ENCODE measurements at regions not wholly inside any gene's neighbourhood (a gene's known extent, or its start where the extent isn't known, plus 50 kb on each side); places are given as distances from the start of the nearest gene placed in this dataset.

DNA sequence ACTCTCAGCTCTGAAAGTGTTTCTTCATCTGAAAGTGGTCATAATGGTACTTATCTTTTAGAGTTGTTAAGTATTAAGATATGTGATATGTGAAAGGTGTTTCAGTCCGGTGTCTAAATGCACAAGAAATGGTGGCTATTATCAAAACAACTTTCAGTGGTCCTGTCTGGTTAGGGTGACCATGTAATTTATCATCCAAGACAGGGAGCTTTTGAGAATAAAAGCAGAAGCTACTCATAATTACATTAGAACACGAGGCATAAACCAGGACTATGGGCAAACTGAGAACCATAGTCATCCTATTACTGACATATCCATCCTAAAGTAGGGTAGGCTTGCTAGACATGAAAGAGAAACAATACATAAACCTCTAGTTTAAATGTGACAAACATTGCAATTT, 418.1 kb upstream of the SEMA6A start:
- no peaks in the 10 kb centered on the region for H3K36me3 ChIP-seq (ENCODE audit: control insufficient read depth, low read length)
- no peaks in the 10 kb centered on the region for H3K9me2 ChIP-seq (replicated peaks; ENCODE audit: control insufficient read depth, low read length)
- TF ChIP-seq, protein P1, sequence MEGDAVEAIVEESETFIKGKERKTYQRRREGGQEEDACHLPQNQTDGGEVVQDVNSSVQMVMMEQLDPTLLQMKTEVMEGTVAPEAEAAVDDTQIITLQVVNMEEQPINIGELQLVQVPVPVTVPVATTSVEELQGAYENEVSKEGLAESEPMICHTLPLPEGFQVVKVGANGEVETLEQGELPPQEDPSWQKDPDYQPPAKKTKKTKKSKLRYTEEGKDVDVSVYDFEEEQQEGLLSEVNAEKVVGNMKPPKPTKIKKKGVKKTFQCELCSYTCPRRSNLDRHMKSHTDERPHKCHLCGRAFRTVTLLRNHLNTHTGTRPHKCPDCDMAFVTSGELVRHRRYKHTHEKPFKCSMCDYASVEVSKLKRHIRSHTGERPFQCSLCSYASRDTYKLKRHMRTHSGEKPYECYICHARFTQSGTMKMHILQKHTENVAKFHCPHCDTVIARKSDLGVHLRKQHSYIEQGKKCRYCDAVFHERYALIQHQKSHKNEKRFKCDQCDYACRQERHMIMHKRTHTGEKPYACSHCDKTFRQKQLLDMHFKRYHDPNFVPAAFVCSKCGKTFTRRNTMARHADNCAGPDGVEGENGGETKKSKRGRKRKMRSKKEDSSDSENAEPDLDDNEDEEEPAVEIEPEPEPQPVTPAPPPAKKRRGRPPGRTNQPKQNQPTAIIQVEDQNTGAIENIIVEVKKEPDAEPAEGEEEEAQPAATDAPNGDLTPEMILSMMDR (IDR thresholded peaks at IDR 0.05; ENCODE audit: low read depth, low read length, poor library complexity, severe bottlenecking) = no peak
- TF ChIP-seq EZH2phosphoT487 (IDR thresholded peaks at IDR 0.05; ENCODE audit: borderline replicate concordance, low read length) = no peak
- no peaks in the 10 kb centered on the region for H3K9me3 ChIP-seq (ENCODE audit: control insufficient read depth, insufficient read depth, low read length)
- H3K79me2 ChIP-seq (ENCODE audit: control insufficient read depth, low read length) = no peaks in the 10 kb centered on the region
- no peaks in the 10 kb centered on the region for H3K4me1 ChIP-seq (ENCODE audit: control insufficient read depth, low read length)
- H3K27me3 ChIP-seq (ENCODE audit: control insufficient read depth, low read length) = no peaks in the 10 kb centered on the region
- H3K4me3 ChIP-seq (ENCODE audit: low read length) = no peak overlapping the region
- no peak overlapping the region for H3K4me2 ChIP-seq (ENCODE audit: low read length)
- H4K20me1 ChIP-seq (ENCODE audit: control insufficient read depth, insufficient read depth, low read depth, low read length) = no peaks in the 10 kb centered on the region
- H3K27ac ChIP-seq (ENCODE audit: low read depth, low read length) = no peak overlapping the region
- H3F3A ChIP-seq (ENCODE audit: control insufficient read depth, insufficient read depth) = no peaks in the 10 kb centered on the region

DNA sequence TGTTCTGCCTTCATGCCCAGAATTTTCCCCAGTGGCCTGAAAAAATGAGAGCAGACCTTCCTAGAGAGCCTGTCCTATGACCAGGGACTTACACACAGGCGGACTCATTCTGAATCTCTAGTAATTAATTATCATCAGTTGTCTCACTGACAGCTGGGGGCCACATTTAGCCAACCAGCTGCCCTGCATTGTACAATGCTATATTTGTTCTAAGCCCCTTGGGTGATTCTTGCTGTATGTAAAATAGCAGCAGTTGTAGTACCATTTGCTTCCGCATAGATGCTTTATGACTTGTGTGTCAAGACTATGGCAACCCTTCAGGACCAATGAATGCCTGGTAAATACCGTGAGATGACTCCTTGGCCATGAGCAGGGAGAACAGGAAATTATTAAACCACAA, 415.4 kb upstream of the SEMA6A start:
- H3K4me1 ChIP-seq (ENCODE audit: control insufficient read depth, low read length) = no peaks in the 10 kb centered on the region
- no peaks in the 10 kb centered on the region for H3K36me3 ChIP-seq (ENCODE audit: control insufficient read depth, low read length)
- no peak overlapping the region for H3K4me2 ChIP-seq (ENCODE audit: low read length)
- H3K27ac ChIP-seq (ENCODE audit: low read depth, low read length) = no peak overlapping the region
- H3K9me2 ChIP-seq (replicated peaks; ENCODE audit: control insufficient read depth, low read length) = no peaks in the 10 kb centered on the region
- no peaks in the 10 kb centered on the region for H3K27me3 ChIP-seq (ENCODE audit: control insufficient read depth, low read length)
- TF ChIP-seq, protein P1 (IDR thresholded peaks at IDR 0.05; ENCODE audit: low read depth, low read length, poor library complexity, severe bottlenecking) = no peak
- TF ChIP-seq EZH2phosphoT487 (IDR thresholded peaks at IDR 0.05; ENCODE audit: borderline replicate concordance, low read length) = no peak
- no peaks in the 10 kb centered on the region for H3F3A ChIP-seq (ENCODE audit: control insufficient read depth, insufficient read depth)
- H3K4me3 ChIP-seq (ENCODE audit: low read length) = no peak overlapping the region
- no peaks in the 10 kb centered on the region for H3K9me3 ChIP-seq (ENCODE audit: control insufficient read depth, insufficient read depth, low read length)
- H4K20me1 ChIP-seq (ENCODE audit: control insufficient read depth, insufficient read depth, low read depth, low read length) = no peaks in the 10 kb centered on the region
- H3K79me2 ChIP-seq (ENCODE audit: control insufficient read depth, low read length) = no peaks in the 10 kb centered on the region

DNA sequence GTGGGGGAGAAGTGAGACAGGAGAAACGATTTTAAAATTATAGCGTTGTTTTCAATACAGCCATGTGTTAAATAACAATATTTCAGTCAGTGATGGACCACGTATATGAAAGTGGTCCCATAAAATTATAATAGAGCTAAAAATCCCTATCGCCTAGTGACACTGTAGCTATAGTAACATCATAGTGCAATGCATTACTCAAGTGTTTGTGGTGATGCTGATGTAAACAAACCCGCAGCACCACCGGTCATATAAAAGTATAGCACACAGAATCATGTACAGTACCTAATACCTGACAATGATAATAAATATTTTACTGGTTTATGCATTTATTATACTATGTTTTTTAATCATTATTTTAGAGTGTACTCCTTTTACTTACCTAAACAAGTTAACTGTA, 407.4 kb upstream of the SEMA6A start:
- no peaks in the 10 kb centered on the region for H3F3A ChIP-seq (ENCODE audit: control insufficient read depth, insufficient read depth)
- H3K9me2 ChIP-seq (replicated peaks; ENCODE audit: control insufficient read depth, low read length) = no peaks in the 10 kb centered on the region
- no peaks in the 10 kb centered on the region for H3K79me2 ChIP-seq (ENCODE audit: control insufficient read depth, low read length)
- H3K9me3 ChIP-seq (ENCODE audit: control insufficient read depth, insufficient read depth, low read length) = no peaks in the 10 kb centered on the region
- H3K4me3 ChIP-seq (ENCODE audit: low read length) = no peak overlapping the region
- no peak overlapping the region for H3K27ac ChIP-seq (ENCODE audit: low read depth, low read length)
- no peaks in the 10 kb centered on the region for H3K27me3 ChIP-seq (ENCODE audit: control insufficient read depth, low read length)
- no peak for TF ChIP-seq EZH2phosphoT487 (IDR thresholded peaks at IDR 0.05; ENCODE audit: borderline replicate concordance, low read length)
- TF ChIP-seq, protein P1 (IDR thresholded peaks at IDR 0.05; ENCODE audit: low read depth, low read length, poor library complexity, severe bottlenecking) = no peak
- no peaks in the 10 kb centered on the region for H3K36me3 ChIP-seq (ENCODE audit: control insufficient read depth, low read length)
- H4K20me1 ChIP-seq (ENCODE audit: control insufficient read depth, insufficient read depth, low read depth, low read length) = no peaks in the 10 kb centered on the region
- H3K4me1 ChIP-seq (ENCODE audit: control insufficient read depth, low read length) = no peaks in the 10 kb centered on the region
- no peak overlapping the region for H3K4me2 ChIP-seq (ENCODE audit: low read length)

DNA sequence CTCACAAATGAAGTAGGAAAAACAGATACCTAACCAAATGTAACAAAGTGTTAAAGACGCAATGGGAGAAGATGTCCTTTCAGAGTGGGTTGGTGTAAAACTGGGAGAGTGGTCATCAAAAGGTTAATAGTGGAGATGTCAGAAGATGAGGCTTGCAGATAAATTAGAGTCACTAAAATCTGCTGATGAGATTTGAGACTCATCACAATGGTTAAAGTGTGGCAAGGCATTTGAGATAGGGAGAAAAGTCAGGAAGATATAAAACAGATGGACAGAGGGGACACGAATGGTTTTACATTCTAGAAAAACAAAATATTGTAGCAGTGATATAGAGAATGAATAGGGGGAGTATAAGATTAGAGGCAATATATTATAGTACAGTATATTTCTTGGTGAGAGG, 406.0 kb upstream of the SEMA6A start:
- Histone ChIP-seq H3K9me3 (ENCODE audit: control insufficient read depth, insufficient read depth, low read length) (no peaks in the 10 kb centered on the region), H3K4me3 (ENCODE audit: low read length) (no peak overlapping the region), H3K4me2 (ENCODE audit: low read length) (no peak overlapping the region), H3K27ac (ENCODE audit: low read depth, low read length) (no peak overlapping the region), H3K4me1 (ENCODE audit: control insufficient read depth, low read length) (no peaks in the 10 kb centered on the region), H4K20me1 (ENCODE audit: control insufficient read depth, insufficient read depth, low read depth, low read length) (no peaks in the 10 kb centered on the region), H3K27me3 (ENCODE audit: control insufficient read depth, low read length) (no peaks in the 10 kb centered on the region), H3K79me2 (ENCODE audit: control insufficient read depth, low read length) (no peaks in the 10 kb centered on the region), H3F3A (ENCODE audit: control insufficient read depth, insufficient read depth) (no peaks in the 10 kb centered on the region), H3K9me2 (replicated peaks; ENCODE audit: control insufficient read depth, low read length) (no peaks in the 10 kb centered on the region), H3K36me3 (ENCODE audit: control insufficient read depth, low read length) (no peaks in the 10 kb centered on the region)
- TF ChIP-seq, protein P1 (IDR thresholded peaks at IDR 0.05; ENCODE audit: low read depth, low read length, poor library complexity, severe bottlenecking) = no peak
